ENCODE measurements at regions not wholly inside any gene's neighbourhood (a gene's known extent, or its start where the extent isn't known, plus 50 kb on each side); places are given as distances from the start of the nearest gene placed in this dataset.

GRCh38 chr5:159826351-159827214 is 89.7 kb upstream of the ADRA1B start:
- no peak for DNase-seq

GRCh38 chr5:159827861-159828260 is 88.4 kb upstream of the ADRA1B start:
- no peak for DNase-seq

- no peak for DNase-seq
Measured at GRCh38 chr5:159832073-159832472, 84.2 kb upstream of the ADRA1B start.

- no peak for DNase-seq
Measured at GRCh38 chr5:159833088-159833487, 83.2 kb upstream of the ADRA1B start.

GRCh38 chr5:159833846-159834245 is 82.4 kb upstream of the ADRA1B start:
- no peak for DNase-seq

- no peak for DNase-seq
Measured at GRCh38 chr5:159835548-159835947, 80.7 kb upstream of the ADRA1B start.

- no peak for DNase-seq
Measured at GRCh38 chr5:159836691-159837090, 79.6 kb upstream of the ADRA1B start.

- DNase-seq, result no peak
Measured at GRCh38 chr5:159837860-159838259, 78.4 kb upstream of the ADRA1B start.

- no peak for DNase-seq
Measured at GRCh38 chr5:159838551-159839222, 77.6 kb upstream of the ADRA1B start.

GRCh38 chr5:159844267-159845121 is 71.8 kb upstream of the ADRA1B start:
- DNase-seq, result no peak

- DNase-seq, result no peak
Measured at GRCh38 chr5:159849437-159850083, 66.7 kb upstream of the ADRA1B start.

- DNase-seq, result no peak
Measured at GRCh38 chr5:159850160-159850559, 66.1 kb upstream of the ADRA1B start.

GRCh38 chr5:159851053-159851452 is 65.2 kb upstream of the ADRA1B start:
- DNase-seq, result no peak

GRCh38 chr5:159854916-159855315 is 61.4 kb upstream of the ADRA1B start:
- no peak for DNase-seq

- DNase-seq, result no peak
Measured at GRCh38 chr5:159855476-159856191, 60.6 kb upstream of the ADRA1B start.

GRCh38 chr5:159858871-159859270 is 57.4 kb upstream of the ADRA1B start:
- DNase-seq, result no peak

- DNase-seq, result no peak
Measured at GRCh38 chr5:159861086-159861485, 55.2 kb upstream of the ADRA1B start.

GRCh38 chr5:159864885-159865691 is 51.2 kb upstream of the ADRA1B start:
- no peak for DNase-seq

- DNase-seq, result no peak
Measured at GRCh38 chr5:159866093-159866492, 50.2 kb upstream of the ADRA1B start.

Data from NCI-H2171 treated with DMSO at 0.1 percent for 48 hours (cell line).